RPMI7951 (cell line): ENCODE measurements at regions not wholly inside any gene's neighbourhood (a gene's known extent, or its start where the extent isn't known, plus 50 kb on each side); places are given as distances from the start of the nearest gene placed in this dataset.
"Not testable (repeated sequence)": the region's sequence is repeated elsewhere in the genome, so short reads cannot be mapped to it uniquely, and the experiment has no call there.

Experiments used
- DNase-seq: peaks from one replicate; pipeline ENCODE4 v3.0.0-alpha.2; 2012; ENCODE audit warnings: low read depth

GRCh38 chr15:84152381-84152979 lies 83.1 kb upstream of the GOLGA6L4 start:
- DNase-seq: not testable (repeated sequence)

DNA sequence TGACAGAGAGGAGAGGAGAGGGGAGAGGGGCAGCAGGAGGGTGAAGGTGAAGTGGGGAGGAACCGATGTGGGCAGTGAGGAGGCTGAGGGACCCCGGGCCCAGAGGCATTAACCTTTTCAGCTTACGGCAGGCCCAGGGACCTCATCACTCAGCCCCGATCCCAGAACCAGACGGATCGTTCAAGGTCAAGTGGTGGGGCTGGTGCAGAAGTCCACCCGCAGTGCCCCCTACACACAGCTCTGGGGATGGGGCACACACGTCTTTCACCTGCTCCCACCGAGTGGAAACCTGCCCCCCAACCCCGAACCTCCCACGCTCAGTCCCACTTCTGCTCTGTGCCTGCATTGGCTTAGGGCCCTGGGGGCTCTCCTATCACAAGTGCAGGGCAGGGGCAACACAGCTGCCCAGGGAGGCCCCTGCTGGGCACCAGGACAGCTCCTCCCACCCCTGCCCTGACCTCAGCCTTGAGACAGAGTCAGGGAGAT lies 81.9 kb upstream of the GOLGA6L4 start:
- not testable (repeated sequence) for DNase-seq

DNA sequence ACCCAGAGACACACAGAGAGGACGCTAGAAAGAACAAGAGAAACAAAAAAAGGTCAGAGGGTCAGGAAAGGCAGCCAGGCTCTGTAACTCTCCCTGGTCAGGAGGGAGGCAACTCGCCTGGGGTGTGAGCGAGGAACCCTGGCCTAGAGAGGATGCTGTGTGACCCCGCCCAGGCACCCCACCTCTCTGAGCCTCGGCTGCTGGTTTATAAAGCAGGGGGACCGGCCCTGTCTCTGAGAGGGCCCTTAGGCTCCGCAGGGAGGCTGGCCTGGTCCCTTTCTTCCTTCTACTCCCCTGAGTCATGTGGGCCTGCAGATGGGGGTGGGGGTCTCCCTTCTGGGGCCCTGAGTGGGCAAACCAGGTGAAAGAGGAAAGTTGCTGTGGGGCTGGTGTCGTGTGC lies 81.3 kb upstream of the GOLGA6L4 start:
- not testable (repeated sequence) for DNase-seq

DNA sequence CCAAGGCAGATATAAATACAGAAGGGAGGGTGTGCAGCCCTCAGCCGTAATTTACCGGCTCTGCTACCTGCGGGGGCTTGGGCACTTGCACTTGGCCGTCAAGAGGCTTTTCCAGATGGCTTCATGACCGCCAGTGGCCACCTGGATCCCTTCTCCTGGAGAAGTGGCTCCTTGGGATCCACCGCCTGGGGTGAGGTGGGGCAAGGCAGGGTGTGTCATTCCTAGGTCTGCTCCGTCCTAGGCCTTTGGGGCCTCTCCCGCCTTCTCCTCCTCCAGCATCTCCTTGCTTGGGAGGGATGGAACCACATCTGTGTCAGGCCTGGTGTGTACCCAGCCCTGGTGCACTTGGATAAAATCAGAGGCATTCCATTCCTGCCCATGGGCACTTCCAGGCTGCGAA lies 80.8 kb upstream of the GOLGA6L4 start:
- DNase-seq: not testable (repeated sequence)

- DNase-seq: not testable (repeated sequence)
Measured at GRCh38 chr15:84155792-84156587, 79.6 kb upstream of the GOLGA6L4 start.

DNA sequence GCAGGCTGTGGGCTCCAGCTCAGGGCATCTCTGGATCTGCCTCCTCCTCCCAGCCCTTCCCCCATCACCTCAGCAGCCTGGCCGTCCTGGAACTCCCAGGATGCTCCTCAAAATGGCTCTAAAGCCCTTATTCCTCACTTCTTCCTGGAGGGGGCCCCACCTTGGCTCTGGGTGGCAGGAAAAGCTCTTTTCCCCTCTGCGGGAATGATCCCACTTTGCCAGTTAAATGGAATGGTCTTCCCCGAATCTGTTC lies 79.1 kb upstream of the GOLGA6L4 start:
- not testable (repeated sequence) for DNase-seq

DNA sequence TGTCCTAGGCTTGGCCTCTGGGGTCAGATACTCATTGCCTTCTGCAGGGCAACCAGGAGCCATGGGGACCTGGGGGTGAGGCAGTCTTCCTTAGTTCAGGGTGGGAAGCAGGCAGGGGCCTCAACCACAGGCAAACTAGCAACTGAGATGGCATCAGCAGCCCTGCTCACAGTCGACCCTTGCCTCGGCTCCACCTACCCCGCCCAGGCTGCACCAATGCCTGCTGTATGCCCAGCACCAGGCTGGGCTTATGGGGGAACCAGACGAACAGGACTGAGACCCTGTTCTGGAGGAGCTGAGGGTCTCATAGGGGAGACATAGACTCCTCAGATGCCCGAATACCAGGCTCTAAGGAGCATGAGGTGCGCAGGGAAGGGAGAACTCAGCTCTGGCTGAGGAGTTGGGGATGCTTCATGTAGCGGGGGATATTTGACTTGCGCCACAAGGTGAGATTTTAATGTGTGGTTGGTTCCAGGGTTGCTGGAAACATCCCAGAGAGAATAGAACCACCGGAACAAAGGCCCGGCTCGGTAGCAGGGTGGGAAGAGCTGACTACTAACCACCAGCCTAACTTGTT lies 78.4 kb upstream of the GOLGA6L4 start:
- DNase-seq: not testable (repeated sequence)

DNA sequence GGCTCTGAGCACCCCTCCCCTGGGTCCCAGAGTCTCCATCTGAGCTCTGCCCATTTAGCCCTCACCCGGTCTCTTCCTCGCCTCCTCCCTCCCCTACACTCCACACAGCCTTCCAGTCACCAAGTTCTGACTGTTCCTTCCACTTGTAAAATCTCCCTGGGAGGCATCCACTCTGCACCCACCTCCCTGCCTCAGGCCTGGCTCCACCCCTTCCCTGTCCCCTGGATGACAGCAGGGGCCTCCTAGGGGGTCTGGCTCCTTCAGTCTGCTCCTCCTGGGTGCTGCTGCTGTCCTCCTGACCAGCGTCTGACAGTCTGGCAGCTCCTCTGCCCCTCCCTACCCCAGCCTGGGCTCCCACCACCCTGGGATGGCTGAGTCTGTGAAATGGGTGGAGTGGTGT lies 77.7 kb upstream of the GOLGA6L4 start:
- not testable (repeated sequence) for DNase-seq

- DNase-seq: not testable (repeated sequence)
Measured at GRCh38 chr15:84159346-84160269, 76.0 kb upstream of the GOLGA6L4 start.

GRCh38 chr15:84164423-84165292 lies 70.9 kb upstream of the GOLGA6L4 start:
- DNase-seq: not testable (repeated sequence)

GRCh38 chr15:84170029-84170428 lies 65.5 kb upstream of the GOLGA6L4 start:
- DNase-seq: not testable (repeated sequence)

DNA sequence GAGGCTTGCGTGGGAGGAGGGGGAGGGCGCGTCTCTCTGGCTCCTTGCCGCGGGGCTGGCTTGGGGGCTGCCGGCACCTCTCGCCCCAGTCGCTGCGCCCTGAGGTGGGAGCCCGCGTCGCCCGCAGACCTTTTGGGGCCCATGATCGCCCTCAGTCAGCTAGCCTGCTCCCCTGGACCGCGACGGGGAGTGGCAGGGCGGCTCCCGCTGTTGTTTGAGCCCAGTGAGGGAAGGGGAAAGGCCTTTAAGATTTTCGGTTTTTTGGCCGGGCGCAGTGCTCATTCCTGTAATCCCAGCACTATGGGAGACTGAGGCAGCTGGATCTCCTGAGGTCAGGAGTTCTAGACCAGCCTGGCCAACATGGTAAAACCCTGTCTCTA lies 62.4 kb upstream of the GOLGA6L4 start:
- not testable (repeated sequence) for DNase-seq
